GM18909 (cell line): ENCODE measurements at regions not wholly inside any gene's neighbourhood (a gene's known extent, or its start where the extent isn't known, plus 50 kb on each side); places are given as distances from the start of the nearest gene placed in this dataset.
"Not testable (repeated sequence)": the region's sequence is repeated elsewhere in the genome, so short reads cannot be mapped to it uniquely, and the experiment has no call there.

Source experiments
- ATAC-seq: cut with Tn5 transposase; IDR thresholded peaks from one replicate; pipeline ENCODE4 v1.9.1; 2021; ENCODE audit warnings: mild to moderate bottlenecking; ENCODE audit not compliant: unreplicated experiment, poor library complexity

DNA sequence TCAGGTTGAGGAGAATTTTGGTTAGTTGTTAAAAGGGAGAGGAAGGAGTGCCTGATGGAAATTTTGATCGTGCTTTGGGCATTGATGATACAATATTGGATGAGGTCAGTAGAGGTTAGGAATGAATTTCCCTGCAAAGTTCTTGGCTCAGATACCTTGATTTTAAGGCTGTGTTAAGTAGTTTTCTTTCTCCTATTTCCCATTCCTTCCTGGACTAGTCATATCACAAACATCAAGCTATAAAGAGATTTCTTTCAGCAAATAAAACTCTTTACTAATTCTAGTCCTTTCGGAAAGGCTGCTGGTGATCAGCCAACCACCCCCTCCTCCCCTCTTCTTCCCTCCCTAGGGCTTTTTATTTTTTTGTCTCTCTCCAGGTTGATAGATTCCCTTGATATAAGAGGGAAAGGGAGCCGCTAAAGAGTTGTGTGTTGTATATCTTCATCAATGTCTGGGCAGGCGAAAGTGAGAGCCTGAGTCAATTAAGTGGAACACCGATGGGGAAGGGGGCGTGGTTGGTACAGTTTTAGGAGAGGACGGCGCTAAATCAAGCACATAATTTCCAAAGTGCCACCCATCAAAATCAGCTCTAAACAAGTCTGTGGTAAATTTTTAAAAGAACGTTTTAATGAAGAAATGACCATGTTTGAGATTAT is 100.1 kb upstream of the PLXNA2 start:
- ATAC-seq = no peak

DNA sequence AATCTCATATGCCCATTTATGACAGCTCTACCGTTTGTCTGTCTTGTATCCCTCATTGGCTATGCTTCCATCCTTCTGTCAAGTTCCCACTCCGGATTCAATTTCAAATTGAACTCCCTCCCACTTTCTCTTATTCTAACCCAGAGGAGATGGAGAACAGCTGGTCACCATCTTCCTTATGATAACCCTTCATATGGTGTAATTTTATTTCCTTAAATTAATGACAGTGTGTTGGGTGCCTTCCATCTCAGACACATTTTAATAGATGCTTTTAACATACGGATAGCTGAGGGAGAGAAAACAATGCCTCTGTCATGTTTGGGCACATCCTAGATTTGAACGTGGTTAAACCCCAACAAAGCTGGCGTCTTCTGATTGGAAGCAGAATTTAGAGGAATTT is 103.0 kb upstream of the PLXNA2 start:
- ATAC-seq = no peak

DNA sequence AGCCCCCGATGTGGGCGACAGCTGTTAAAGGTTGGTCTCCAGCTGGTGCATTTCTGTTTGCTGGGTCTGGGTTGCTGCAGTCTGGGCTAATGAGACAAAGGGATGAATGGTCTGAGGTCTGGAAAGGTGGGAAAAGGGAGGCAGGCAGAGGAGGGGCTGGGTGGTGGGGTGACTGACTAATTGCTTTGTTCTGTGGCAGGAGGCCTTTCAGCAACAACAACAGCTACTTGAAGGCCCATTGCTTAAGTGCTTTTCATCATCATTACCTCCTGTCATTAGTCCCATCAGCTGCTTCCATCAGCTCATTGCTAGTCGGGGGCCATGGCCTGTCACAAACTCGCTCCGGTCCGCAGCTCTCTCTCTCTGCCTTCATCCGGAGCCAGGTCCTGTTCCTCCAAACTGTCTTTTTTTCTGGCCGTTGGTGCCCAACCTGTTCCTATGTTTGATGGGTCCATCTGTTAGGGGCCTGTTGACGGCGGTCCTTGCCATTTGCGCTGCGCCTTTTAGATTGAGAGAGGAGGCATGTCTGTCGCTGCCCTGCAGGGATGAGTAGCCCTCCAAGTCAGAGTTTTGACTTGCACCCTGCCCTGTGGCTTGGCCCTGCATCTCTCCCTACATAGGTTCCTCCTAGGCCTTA is 105.6 kb upstream of the PLXNA2 start:
- no peak for ATAC-seq

DNA sequence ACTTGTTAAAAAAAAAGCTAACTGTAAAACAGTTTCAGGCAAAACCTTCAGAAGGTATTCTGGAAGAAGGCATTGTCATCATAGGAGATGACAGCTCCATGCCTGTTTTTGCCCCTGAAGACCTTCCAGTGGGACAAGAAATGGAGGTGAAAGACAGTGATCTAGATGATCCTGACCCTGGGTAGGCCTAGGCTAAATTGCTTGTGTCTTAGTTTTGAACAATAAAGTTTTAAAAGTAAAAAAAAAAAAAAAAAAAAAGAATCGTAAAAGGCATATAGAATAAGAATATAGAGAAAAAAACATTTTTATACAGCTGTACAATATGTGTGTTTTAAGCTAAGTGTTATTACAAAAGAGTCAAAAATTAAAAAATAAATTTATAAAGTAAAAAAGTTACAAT is 106.6 kb upstream of the PLXNA2 start:
- no peak for ATAC-seq

DNA sequence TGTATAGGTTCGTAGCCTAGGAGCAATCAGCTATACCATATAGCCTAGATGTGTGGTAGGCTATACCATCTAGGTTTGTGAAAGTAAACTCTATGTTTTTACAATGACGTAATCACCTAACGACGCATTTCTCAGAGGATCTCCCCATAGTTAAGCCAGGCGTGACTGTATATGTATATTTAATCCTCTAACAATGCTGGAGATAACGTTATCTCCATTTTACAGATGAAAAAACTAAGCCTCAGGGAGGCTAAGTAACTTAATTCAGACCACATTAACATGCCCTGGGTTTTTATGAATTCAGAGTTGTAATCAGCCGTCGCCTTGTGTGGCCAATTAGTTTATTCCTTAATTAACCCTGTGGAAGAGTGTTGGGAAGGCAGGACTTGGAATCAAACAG is 107.7 kb upstream of the PLXNA2 start:
- ATAC-seq = no peak

DNA sequence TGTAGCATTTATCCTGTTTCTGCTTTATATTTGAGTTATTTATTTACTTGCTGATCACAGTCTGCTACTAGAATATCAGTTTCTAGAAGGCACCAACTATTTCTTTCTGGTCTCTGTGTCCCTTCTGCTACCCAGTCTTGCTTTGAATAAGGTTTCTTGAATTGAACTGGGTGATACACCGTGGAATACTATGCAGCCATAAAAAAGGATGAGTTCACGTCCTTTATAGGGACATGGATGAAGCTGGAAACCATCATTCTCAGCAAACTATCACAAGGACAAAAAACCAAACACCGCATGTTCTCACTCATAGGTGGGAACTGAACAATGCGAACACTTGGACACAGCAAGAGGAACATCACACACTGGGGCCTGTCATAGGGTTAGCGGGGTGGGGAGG is 109.6 kb upstream of the PLXNA2 start:
- ATAC-seq = not testable (repeated sequence)

DNA sequence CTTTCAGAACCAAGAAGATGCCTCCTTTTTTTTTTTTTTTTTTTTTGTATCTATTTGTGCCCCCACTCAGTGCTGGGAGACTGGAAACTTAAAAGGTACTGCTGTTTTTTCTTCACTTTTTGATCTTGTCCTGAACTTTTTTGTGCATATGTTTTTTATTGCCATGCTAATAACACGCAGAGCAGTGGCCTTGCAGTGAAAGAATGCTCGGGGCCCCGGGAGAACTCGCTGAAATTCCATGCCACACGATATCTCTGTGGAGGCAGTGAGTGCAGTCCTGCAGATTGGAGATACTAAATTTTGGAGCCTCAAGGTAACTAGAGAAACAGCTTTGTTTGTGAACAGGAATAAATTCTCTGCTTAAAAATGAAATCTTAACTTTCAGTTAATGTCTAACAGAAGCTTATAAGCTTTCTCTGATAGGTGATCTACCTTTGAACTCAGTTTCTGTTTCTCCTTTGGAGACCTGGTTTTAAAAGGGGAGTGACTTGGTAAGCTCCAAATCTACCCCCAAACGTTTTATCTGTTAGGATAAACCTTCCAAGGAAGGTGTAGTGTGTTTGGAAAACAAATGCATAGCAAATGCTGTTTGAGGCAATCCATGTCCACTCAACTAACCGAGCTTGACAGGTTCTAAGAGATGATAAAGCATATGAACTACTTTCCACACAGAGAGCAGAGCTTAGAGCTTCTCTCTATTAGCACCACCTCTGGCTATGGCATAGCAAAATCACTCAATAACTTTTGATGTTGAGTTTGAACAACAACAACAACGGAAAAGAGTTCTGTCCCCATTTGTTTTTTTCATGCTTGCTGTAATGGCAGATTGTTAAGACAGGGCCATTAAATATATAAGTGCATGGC is 113.7 kb upstream of the PLXNA2 start:
- ATAC-seq = no peak

DNA sequence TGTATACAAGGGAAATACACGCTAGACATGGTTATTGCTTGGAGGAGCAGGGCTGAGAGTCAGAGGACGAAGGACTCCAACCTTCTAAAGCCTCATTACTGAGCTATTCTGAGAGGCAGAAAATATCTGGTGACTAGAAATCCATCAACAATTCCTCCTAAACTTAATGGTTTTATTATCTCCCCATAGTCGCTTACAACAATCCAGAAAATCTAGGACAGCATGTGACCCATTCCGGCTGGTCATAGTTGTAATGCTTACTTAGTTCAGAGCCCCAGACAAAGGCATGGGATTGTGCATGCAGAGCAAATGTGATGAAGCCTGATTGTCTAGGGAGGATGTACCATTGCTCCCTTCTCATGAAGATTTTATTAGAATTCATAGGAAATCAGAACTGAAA is 114.5 kb upstream of the PLXNA2 start:
- no peak for ATAC-seq

DNA sequence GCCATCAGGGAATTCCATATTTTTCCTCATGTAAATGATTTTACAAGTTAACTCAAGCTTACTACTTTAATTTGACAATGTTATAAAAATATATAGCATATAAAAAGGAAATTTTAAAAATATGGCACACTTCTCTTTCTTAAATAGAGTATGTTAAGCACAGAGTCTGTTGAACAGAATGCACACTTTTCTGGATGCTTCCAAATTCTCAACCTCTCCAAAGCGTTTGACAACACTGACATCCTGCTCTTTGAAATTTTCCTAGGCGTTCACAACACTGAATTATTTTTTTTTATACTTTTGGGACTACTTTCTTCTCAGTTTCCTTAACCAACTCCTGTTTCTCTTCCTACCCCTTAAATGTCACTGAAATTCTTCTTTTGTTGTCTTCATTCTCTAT is 117.8 kb upstream of the PLXNA2 start:
- no peak for ATAC-seq

DNA sequence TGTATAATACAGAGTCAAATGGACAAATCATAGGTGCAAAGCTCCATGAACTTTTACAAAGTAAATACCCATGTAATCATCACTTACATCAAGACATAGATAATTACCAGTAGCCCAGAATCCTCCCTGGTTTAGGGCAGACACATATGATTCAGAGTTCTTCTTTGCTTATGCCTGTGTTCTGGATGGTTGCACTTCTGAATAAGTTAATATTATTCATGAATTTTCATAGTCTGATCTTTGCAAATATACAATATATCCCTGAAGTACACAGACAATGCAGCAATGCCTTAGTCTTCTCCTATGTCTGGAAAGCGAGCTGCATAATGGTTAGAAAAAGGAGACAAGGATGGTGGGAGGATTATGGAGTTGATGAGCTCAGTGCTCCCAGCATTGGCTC is 122.4 kb upstream of the PLXNA2 start:
- no peak for ATAC-seq

DNA sequence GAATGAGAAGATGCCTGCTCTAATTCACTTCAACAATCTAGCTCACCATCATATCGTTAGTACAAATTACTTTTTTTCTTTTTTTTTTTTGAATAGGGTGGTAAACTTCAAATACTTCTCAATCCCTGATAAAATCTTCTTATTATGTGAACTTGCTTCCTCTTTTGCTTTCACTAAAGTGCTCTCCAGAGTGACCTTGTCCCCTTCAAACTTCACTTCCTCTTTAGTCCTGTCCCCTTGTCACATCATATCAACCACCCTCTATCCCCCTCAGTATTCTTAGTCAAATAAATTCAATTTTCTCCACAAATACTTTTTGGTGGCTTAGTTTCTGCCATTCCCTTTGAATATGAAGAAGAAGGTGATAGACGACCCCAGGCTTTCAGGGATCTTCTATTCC is 124.9 kb upstream of the PLXNA2 start:
- ATAC-seq = no peak

DNA sequence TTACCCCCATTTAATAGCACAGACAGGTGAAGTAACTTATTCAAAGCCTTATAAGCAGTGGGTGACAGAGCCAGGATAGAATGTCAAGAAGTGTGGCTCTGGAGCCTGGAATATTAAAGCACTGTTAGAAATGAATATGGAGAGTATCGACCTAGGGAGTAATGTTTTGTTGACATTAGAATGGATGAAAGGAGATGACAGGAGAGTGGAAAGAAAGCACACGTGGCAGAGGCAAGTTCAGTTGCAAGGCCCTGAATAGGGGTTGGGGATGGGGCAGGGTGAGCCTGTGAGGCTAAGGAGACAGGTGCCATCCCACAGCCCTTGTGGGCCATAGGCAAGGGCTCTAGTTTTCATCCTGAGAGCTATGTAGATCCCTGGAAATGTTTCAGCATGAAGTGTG is 125.5 kb upstream of the PLXNA2 start:
- ATAC-seq = no peak

DNA sequence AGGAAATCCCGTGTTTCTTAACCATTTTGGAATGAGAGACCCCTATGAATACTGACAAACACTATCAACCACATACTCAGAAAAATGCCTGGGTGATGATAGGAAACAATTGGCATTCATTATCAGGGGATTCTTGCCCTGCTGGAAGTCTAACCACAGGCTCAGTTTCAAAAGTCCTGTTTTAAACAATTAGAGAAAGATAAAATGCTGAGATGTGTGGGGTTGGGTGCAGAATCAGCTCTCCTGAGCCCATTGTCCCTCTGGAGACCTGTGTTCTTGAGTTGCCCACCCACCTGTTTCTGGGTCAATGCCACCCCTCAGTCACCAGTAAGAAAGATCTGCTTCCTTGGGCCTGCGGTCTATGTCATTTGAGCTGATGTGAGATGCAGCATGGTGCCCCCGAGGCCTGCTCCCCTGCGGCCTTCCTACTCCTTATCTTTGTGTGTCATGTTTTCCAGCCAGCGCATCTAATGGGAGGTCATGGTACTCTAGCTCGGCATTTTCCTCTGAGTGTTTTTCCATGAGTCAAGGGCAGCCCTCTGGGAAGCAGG is 130.3 kb upstream of the PLXNA2 start:
- ATAC-seq = no peak

DNA sequence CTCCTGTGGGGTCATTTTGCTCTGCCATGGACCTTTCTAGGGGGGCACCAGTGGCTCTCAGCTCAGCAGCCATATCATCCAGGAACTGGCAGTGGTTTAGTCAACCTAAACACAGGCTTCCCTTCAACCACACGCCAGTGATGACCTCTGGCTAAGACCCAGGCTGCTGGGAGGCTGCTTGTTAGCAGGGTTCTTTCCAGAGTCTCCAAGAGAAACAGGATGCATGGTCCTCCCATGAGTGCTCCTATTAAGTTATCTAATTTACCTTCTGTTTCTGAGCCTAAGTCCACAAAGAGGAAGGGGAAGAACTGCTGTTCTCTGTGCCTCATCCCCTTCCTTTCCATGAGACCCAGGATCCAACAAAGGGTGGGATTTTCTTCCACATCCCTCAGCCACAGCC is 137.3 kb upstream of the PLXNA2 start:
- no peak for ATAC-seq

DNA sequence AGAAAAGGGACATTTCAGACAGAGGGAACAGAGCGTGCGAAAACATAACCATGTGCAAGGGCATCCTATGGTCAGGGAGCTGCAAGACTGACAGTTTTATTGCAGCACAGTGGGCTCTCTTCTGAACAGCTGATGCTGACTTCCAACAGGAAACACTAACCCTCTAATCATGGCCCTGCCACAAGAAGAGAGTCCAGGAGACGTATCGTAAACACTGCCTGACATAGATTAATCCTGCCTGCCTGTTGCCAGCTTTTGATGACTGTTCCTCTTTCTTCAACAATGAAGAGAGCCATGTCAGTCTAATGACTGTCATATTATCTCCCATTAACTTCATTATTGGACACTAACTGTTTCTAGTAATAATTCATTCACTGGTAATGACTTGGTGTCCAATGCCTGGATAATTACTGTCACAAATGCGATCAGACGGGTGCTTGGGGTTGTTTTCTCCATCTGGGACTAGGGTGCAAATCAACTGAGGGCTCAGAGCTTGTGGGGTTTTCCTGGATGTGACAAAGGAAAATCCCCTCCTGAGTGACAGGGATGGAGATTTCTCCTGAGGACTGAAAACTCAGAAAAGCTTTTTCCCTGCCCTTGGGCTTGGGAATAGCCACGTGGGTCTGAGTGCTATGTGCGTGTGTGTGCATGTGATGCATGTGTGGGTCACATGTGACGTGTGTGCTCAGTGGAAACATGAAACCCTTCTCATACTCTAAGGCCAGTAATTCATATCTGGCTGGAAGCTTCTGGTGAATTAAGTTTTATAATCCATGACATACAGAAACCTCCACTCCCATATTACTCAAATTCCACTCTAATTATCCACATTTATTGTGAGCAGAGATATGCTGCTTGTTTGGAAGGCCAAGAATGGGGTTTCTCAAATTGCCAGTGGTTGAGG is 144.0 kb upstream of the PLXNA2 start:
- no peak for ATAC-seq

DNA sequence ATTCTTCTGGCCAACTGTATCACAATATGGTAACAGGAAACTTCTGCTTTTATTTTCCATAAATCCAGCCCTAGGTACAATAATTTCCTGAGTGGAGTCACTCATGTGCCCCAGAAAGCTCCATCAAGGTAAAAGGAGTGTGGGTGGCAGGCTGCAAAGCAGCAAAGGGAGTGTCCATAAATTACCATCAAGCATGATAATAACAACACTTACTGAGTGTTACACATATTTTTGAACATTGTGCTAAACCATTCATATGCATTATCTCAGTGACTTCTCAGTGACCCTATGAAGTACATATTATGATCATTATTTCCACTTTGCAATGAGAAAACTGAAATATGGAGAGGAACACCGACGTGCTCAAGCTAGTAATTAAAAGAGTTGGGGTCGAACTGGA is 149.2 kb upstream of the PLXNA2 start:
- ATAC-seq = no peak

DNA sequence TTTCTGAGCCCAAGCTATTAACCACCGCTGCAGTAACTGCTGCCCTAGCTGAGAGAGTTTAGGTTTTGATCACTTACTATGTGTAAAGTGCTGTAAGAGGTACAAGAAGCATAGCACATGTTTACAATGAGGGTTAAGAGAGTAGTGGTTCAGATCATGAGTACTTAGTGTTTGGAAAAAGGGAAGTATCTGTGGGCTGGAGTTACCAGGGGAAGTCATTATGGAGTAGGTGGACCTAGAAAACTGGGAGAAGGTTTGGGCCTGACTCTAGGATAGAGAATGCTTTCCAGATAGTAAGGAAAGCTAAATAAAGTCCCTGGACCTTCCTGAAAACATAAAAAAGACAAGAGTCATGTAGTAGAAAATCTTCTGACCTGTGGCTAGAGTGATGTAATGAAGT is 149.6 kb upstream of the PLXNA2 start:
- ATAC-seq = no peak

DNA sequence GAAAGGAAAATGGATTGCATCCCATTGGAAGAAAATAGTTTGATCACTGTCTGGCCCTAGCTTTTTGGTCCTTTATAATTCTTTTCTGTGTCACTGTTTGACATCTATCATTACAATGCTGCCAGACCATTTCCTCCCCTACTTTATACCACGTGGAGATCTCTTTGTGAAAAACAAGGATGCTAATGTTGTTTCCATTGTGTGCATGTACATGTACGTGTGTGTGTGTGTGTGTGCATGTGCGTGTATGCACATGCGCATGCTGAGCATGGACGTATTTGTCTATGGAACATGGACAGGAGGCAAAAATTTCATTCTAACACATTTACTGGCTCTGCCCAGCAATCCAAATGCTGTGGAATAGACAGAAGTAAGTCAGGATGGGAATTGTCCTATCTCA is 153.1 kb upstream of the PLXNA2 start:
- no peak for ATAC-seq

DNA sequence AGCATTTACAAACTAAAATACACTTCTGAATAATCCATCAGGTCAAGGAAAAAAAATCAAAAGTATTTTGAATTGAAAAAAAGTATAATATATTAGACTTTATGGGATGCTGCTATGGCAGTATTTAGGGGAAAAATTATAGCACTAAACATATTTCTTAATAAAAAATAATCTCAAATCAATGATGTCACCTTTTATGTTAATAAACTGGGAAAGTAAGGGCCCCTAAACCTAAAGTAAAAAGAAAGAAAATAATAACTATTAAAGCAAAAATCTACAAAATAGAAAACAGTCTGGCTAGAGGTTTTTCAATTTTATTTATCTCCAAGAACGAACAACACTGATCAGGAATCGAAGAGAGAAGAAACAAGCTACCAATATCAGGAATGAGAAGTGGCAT is 160.8 kb upstream of the PLXNA2 start:
- ATAC-seq = no peak

DNA sequence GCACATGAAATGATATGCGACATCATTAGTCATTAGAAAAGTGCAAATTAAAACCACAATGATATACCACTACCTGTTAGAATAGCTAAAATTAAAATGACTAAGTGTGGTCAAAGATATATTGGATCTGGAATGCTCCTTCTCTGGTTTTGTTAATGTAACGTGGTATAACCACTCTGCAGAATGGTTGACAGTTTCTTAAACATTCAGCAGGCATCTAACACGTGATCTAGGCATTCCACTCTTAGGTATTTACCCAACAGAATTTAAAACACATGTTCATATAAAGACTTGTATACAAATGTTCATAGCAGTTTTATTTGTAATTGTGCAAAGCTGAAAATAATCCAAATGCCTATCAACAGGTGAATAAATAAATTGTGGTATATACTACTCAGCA is 165.0 kb upstream of the PLXNA2 start:
- no peak for ATAC-seq
